GM13977 (cell line): ENCODE measurements at regions not wholly inside any gene's neighbourhood (a gene's known extent, or its start where the extent isn't known, plus 50 kb on each side); places are given as distances from the start of the nearest gene placed in this dataset.

Experiments
- DNase-seq: peaks from one replicate; pipeline ENCODE4 v3.0.0; 2012; ENCODE audit warnings: low spot score
- CTCF ChIP-seq: IDR thresholded peaks from 2 replicates; pipeline ENCODE4 v1.5.1; 2012; ENCODE audit warnings: mild to moderate bottlenecking, control low read depth; ENCODE audit not compliant: insufficient read depth; ENCODE audit errors: extremely low read depth, missing control alignments
- in situ Hi-C: fragments of 300-500 bp; cut with MboI; formaldehyde crosslinking; loops from one replicate; pipeline ENCODE4 v1.12.0; 2022; ENCODE audit warnings: low sequenced_read_pairs, low pct_unique_long_range_greater_than_20kb, mixed read lengths, inconsistent platforms; ENCODE audit not compliant: unreplicated experiment

DNA sequence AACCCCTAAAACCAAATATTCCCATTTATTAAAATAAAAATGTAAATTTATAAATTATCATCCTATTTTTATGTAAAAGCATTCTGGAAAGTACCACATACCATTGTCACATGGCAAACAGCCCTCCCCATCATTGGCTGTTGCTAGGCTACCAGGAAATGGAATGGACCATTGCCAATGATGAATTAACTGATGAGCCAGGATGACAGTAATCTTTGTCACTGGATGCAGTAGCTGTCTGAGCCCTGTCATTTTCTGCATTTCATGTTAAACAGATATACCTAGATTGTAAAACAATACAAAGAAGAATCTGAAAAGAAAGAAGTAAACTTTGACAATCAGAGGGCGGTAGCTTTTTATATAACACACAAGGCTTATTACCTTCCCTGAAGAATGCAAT lies 641.4 kb downstream of the BCL11A start:
- DNase-seq, result no peak

DNA sequence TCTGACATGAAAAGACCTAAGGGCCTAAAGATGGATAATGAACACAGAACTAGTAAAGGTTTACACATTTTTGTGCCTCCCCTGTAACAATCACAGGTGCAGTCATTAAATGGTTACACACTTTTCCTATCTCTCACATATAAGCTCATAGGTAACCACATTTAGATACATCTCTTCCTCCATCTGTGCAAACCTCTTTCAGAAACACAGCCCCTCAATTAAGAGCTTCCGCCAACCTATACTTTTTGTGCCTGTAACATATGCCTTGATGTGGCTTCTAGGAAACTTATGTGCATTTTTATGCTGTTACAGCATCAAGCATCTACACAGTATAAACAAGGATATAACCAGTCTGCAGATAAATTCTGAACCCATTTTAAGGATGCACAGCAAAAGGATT lies 643.3 kb downstream of the BCL11A start:
- in situ Hi-C loops, result no loop called here
- DNase-seq, result no peak
- no peak for TF ChIP-seq CTCF

More for the DNA sequence above, 641.4 kb downstream of the BCL11A start:
- in situ Hi-C loops, result no loop called here
- TF ChIP-seq CTCF, result no peak

DNA sequence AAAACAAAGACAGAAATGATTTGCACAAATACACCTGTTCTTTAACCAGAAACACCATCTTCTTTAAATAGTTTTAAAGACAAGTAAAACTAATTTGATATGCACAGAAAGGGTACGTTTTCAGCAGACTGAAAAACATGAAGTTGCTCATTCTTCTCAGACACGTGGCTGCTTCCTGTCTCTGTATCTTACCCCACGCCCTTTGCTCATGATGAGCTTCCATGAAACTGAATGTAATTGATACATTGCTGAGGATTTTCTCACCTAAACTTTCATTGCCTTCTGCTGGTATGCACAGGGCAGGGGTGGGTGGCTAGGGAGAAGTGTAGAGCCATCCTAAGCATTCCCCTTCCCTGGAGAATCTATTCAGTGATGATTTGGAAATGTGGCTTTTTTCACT lies 644.3 kb downstream of the BCL11A start:
- DNase-seq, result no peak
- in situ Hi-C loops, result no loop called here
- TF ChIP-seq CTCF, result no peak

DNA sequence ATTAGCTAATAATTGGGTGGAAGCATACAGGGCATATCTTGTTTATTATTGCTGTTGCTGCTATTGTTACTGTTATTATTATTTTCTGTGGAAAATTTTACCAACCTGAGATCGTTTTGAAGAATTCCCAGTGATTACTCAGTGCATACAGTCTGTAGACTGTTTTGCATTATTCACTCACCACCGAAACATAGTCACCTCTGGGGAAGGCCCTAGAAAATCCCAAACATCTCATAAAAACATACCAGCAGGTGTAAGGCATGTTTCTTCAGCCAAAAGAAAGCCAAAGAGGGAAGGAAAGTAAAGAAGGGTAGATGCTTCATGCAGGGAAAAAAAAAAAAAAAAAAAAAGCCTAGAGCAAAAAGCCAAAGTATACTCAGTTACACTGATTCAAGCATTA lies 647.7 kb downstream of the BCL11A start:
- in situ Hi-C loops, result no loop called here
- TF ChIP-seq CTCF, result no peak
- no peak for DNase-seq

GRCh38 chr2:59903994-59904544 lies 649.4 kb downstream of the BCL11A start:
- TF ChIP-seq CTCF, result no peak
- in situ Hi-C loops, result no loop called here
- DNase-seq, result no peak

DNA sequence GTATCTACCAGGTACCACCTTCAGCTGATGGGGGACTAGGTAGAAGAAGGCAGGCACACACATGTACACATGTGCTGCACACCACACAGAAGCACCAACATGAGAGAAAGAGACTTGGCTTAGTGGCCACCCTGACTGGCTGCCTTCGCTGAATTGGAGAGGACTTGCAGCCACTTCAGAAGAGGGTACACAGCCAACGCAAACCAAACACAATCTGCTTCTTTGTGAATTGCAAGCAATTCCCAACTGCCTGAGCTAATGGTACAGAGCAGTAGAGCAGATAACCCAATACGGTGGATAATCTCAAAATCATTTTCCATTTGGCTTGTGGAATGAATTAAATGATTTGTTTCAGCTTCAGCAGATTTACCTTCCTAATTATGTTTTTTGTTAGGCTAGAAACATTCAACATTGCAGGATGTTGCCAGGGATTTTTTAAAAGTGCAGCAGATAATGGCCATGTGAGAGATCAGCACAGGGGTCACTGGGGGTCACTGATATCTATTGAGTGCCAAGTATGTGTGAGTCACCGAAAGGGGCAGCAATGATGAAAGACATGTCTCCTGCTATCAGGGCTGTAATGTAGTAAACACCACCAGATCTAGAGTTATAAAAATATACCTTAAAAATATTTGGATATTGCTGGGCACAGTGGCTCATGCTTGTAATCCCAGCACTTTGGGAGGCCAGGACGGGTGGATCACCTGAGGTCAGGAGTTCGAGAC lies 652.6 kb downstream of the BCL11A start:
- no peak for TF ChIP-seq CTCF
- in situ Hi-C loops, result no loop called here
- no peak for DNase-seq
